ENCODE measurements at regions not wholly inside any gene's neighbourhood (a gene's known extent, or its start where the extent isn't known, plus 50 kb on each side); places are given as distances from the start of the nearest gene placed in this dataset.

GRCh38 chr14:101276309-101277091, 284.8 kb upstream of the DIO3 start:
- no peaks in the 10 kb centered on the region for H3K9me3 ChIP-seq
- no peak overlapping the region for H3K27ac ChIP-seq
- H3K27me3 ChIP-seq, result peaks cover 12% of the 10 kb centered on the region
- TF ChIP-seq POLR2A (IDR thresholded peaks at IDR 0.05), result no peak
- TF ChIP-seq CTCF (IDR thresholded peaks at IDR 0.05), result no peak
- TF ChIP-seq POLR2AphosphoS5 (IDR thresholded peaks at IDR 0.05), result no peak
- no peak for TF ChIP-seq EP300 (IDR thresholded peaks at IDR 0.05)
- H3K4me1 ChIP-seq, result no peaks in the 10 kb centered on the region
- WGBS, result 40% methylated on average over 4 of the region's 4 CpGs
- DNase-seq (ENCODE audit: low spot score in 2 of 2), result no peak
- H3K36me3 ChIP-seq, result no peaks in the 10 kb centered on the region
- H3K4me3 ChIP-seq, result no peak overlapping the region

DNA sequence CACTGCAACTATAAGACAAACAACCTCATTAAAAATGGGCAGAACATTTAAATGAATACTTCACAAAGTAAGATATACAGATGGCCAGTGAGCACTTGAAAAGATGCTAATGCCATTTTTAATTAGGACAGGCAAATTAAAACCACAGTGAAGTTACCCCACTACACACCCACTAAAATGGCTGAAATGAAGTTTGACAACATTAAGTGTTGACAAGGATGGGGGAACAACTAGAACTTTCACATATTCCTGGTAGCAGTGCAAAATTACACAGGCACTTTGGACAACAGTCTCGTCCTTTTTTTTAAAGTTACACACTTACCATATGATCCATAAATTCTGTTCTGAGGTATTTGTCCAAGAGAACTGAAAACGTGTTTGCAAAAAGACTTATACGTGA, 278.9 kb upstream of the DIO3 start:
- Histone ChIP-seq H3K27me3 (peaks cover 28% of the 10 kb centered on the region), H3K4me1 (no peaks in the 10 kb centered on the region), H3K36me3 (no peaks in the 10 kb centered on the region), H3K4me3 (no peak overlapping the region), H3K9me3 (no peaks in the 10 kb centered on the region), H3K27ac (no peak overlapping the region)
- WGBS, result 71% methylated on average over 3 of the region's 3 CpGs
- DNase-seq (ENCODE audit: low spot score in 2 of 2), result no peak
- no peak for TF ChIP-seq EP300 (IDR thresholded peaks at IDR 0.05)
- no peak for TF ChIP-seq POLR2A (IDR thresholded peaks at IDR 0.05)
- TF ChIP-seq CTCF (IDR thresholded peaks at IDR 0.05), result no peak
- no peak for TF ChIP-seq POLR2AphosphoS5 (IDR thresholded peaks at IDR 0.05)

DNA sequence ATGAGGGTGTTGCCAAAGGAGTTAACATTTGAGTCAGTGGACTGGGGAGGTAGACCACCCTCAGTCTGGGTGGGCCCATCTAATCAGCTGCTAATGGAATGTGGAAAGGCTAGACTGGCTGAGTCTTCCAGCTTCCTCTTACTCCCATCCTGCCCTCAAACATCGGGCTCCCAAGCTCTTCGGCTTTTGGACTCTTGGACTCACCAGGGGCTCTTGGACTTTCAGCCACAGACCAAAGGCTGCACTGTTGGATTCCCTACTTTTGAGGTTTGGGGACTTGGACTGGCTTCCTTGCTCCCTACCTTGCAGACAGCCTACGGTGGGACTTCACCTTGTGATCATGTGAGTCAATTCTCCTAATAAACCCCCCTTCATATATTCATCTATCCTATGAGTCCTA, 276.6 kb upstream of the DIO3 start:
- TF ChIP-seq CTCF (IDR thresholded peaks at IDR 0.05), result no peak
- no peak for TF ChIP-seq POLR2AphosphoS5 (IDR thresholded peaks at IDR 0.05)
- no peak for TF ChIP-seq POLR2A (IDR thresholded peaks at IDR 0.05)
- no peak for TF ChIP-seq EP300 (IDR thresholded peaks at IDR 0.05)
- 93% methylated on average over 3 of the region's 3 CpGs for WGBS

DNA sequence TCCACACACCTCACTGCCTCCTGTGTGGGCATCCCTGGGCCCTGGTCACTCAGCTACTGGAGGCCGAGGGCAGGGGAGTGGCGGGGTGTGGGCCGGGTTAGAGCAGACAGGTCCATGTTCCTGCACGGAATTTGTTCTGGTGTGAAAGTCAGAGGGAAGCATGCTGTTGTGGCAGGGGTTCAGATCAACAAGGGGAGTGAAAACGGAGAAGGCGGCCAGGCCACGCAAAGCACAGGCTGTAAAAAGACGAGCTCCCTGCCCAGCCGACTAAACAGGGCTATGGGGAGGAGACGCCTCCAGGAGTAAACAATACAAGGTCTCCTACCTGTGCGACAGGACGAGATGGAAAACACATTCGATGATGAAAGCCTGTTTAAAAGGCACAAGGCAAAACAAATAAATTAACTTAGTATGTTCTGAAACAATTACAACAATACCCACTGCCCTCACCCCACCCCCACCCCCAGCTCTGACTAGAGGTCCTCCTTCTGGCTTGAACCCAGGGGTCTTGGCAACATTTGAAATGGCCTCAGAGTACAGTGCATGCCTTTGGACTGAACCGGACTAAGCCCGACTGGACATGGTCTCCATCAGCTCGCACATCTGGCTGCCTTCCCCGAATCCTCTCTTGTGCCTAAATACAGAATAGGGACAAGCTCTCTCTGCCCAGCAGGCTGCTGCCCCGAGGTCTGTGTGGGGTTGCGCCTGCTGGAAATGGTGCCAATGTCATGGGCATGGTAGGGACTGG, 274.9 kb upstream of the DIO3 start:
- Histone ChIP-seq H3K9me3 (no peaks in the 10 kb centered on the region), H3K4me3 (no peak overlapping the region), H3K27ac (no peak overlapping the region), H3K36me3 (no peaks in the 10 kb centered on the region), H3K4me1 (peaks cover 6% of the 10 kb centered on the region), H3K27me3 (peaks cover 31% of the 10 kb centered on the region)
- TF ChIP-seq EP300 (IDR thresholded peaks at IDR 0.05) (no peak), POLR2A (IDR thresholded peaks at IDR 0.05) (no peak), CTCF (IDR thresholded peaks at IDR 0.05) (no peak), POLR2AphosphoS5 (IDR thresholded peaks at IDR 0.05) (no peak)
- no peak for DNase-seq (ENCODE audit: low spot score in 2 of 2)
- 80% methylated on average over 19 of the region's 19 CpGs for WGBS

More for the DNA sequence above, 276.6 kb upstream of the DIO3 start:
- Histone ChIP-seq H3K27ac (no peak overlapping the region), H3K36me3 (no peaks in the 10 kb centered on the region), H3K4me1 (peaks cover 6% of the 10 kb centered on the region), H3K4me3 (no peak overlapping the region), H3K27me3 (peaks cover 31% of the 10 kb centered on the region), H3K9me3 (no peaks in the 10 kb centered on the region)
- no peak for DNase-seq (ENCODE audit: low spot score in 2 of 2)

All from suprapubic skin (tissue), 4 donors.